Neural progenitor cell (in vitro differentiated cells): ENCODE measurements at regions not wholly inside any gene's neighbourhood (a gene's known extent, or its start where the extent isn't known, plus 50 kb on each side); places are given as distances from the start of the nearest gene placed in this dataset.

Source experiments
- DNase-seq: peaks from one replicate; pipeline ENCODE4 v3.0.0-alpha.2; 2016; ENCODE audit warnings: low spot score
- H2AFZ ChIP-seq: fragments of 200-600 bp; sonication (generic); replicated peaks from 2 replicates; pipeline ENCODE4 v1.6.1; 2016; ENCODE audit warnings: antibody characterized with exemption
- H3F3A ChIP-seq: fragments of 200-600 bp; sonication (generic); 2 replicates; pipeline ENCODE4 v1.6.1; 2016; ENCODE audit warnings: antibody characterized with exemption, low read depth
- H3K27ac ChIP-seq: fragments of 200-600 bp; sonication (generic); 2 replicates; pipeline ENCODE4 v1.5.1; 2016; ENCODE audit warnings: mild to moderate bottlenecking
- H3K27me3 ChIP-seq: fragments of 200-600 bp; sonication (generic); 2 replicates; pipeline ENCODE4 v1.6.1; 2016; ENCODE audit warnings: mild to moderate bottlenecking, moderate library complexity
- H3K36me3 ChIP-seq: fragments of 200-600 bp; sonication (generic); 2 replicates; pipeline ENCODE4 v1.5.1; 2016
- H3K4me1 ChIP-seq: fragments of 200-600 bp; sonication (generic); 2 replicates; pipeline ENCODE4 v1.6.1; 2016; ENCODE audit warnings: mixed run types
- H3K4me2 ChIP-seq: fragments of 200-600 bp; sonication (generic); 2 replicates; pipeline ENCODE4 v1.6.1; 2016
- H3K4me3 ChIP-seq: fragments of 200-600 bp; sonication (generic); 2 replicates; pipeline ENCODE4 v1.5.1; 2016
- H3K79me2 ChIP-seq: fragments of 200-600 bp; sonication (generic); 2 replicates; pipeline ENCODE4 v1.6.1; 2016; ENCODE audit warnings: low read depth
- H3K9ac ChIP-seq: fragments of 200-600 bp; sonication (generic); 2 replicates; pipeline ENCODE4 v1.6.1; 2016
- H3K9me3 ChIP-seq: fragments of 200-600 bp; sonication (generic); 2 replicates; pipeline ENCODE4 v1.5.1; 2016; ENCODE audit warnings: low read depth
- H4K20me1 ChIP-seq: fragments of 200-600 bp; sonication (generic); 2 replicates; pipeline ENCODE4 v1.6.1; 2016; ENCODE audit warnings: low read depth
- H3K27ac Mint-ChIP-seq: 3 replicates; pipeline ENCODE4 v1.8.0; 2021; ENCODE audit warnings: mixed read lengths
- H3K27me3 Mint-ChIP-seq: 2 replicates; pipeline ENCODE4 v1.8.0; 2022; ENCODE audit warnings: low read depth, mild to moderate bottlenecking, inconsistent platforms, moderate library complexity, mixed read lengths; ENCODE audit not compliant: insufficient read depth
- H3K36me3 Mint-ChIP-seq: 3 replicates; pipeline ENCODE4 v1.8.0; 2021; ENCODE audit warnings: mixed read lengths
- H3K4me1 Mint-ChIP-seq: 3 replicates; pipeline ENCODE4 v1.8.0; 2021; ENCODE audit warnings: mixed read lengths
- H3K4me3 Mint-ChIP-seq: 3 replicates; pipeline ENCODE4 v1.8.0; 2021; ENCODE audit warnings: mild to moderate bottlenecking, moderate library complexity, mixed read lengths
- H3K9me3 Mint-ChIP-seq: 3 replicates; pipeline ENCODE4 v1.8.0; 2020; ENCODE audit warnings: mixed read lengths
- EZH2 ChIP-seq: fragments of 200-600 bp; sonication (generic); IDR thresholded peaks from 2 replicates; pipeline ENCODE4 v1.6.1; 2017; ENCODE audit warnings: antibody characterized with exemption, mild to moderate bottlenecking, moderate library complexity
- EZH2phosphoT487 ChIP-seq: fragments of 200-600 bp; sonication (generic); IDR thresholded peaks from 2 replicates; pipeline ENCODE4 v1.6.1; 2017; ENCODE audit warnings: antibody characterized with exemption
- TF ChIP-seq, protein P1 (sequence below): fragments of 200-600 bp; sonication (generic); IDR thresholded peaks from 2 replicates; pipeline ENCODE4 v1.5.1; 2017; ENCODE audit warnings: antibody characterized with exemption, mild to moderate bottlenecking

DNA sequence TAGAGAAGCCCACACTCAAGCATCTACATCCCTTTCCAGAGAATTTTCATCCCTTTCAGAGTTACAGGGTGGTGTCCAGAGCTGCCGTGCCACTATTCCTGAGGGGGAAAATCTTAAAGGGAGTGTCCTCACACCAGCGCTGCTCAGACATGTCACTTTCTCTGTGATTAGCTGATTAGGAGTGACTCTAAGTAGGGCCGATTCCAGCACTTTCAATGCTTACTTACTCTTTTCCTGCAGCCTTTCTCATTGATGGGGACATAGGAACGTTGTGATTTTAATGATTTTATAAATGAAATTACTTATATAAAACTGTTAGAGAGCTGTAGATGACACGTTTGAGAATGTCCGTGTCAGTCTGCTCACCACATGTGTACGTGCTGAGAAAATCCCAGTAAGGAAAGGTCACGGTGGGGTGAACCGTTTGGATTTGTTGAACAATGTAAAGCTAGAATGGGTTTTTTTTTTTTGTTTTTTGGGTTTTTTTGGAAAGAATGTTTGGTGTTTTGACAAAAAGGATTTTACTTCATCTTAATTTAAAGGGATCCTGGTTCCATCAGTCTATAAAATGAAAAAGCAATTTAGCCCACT lies 56.6 kb upstream of the SPATA13 start:
- H4K20me1 ChIP-seq = no peaks in the 10 kb centered on the region
- H3K79me2 ChIP-seq = no peaks in the 10 kb centered on the region
- DNase-seq = no peak
- TF ChIP-seq EZH2phosphoT487 = no peak
- TF ChIP-seq EZH2 = no peak
- TF ChIP-seq, protein P1, sequence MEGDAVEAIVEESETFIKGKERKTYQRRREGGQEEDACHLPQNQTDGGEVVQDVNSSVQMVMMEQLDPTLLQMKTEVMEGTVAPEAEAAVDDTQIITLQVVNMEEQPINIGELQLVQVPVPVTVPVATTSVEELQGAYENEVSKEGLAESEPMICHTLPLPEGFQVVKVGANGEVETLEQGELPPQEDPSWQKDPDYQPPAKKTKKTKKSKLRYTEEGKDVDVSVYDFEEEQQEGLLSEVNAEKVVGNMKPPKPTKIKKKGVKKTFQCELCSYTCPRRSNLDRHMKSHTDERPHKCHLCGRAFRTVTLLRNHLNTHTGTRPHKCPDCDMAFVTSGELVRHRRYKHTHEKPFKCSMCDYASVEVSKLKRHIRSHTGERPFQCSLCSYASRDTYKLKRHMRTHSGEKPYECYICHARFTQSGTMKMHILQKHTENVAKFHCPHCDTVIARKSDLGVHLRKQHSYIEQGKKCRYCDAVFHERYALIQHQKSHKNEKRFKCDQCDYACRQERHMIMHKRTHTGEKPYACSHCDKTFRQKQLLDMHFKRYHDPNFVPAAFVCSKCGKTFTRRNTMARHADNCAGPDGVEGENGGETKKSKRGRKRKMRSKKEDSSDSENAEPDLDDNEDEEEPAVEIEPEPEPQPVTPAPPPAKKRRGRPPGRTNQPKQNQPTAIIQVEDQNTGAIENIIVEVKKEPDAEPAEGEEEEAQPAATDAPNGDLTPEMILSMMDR = no peak
- H3K4me1 ChIP-seq = peaks cover 33% of the 10 kb centered on the region
- H3K9me3 ChIP-seq = no peaks in the 10 kb centered on the region
- no peak overlapping the region for H3K9ac ChIP-seq
- H3K9me3 Mint-ChIP-seq = no peaks in the 10 kb centered on the region
- H3K27ac ChIP-seq = no peak overlapping the region
- no peaks in the 10 kb centered on the region for H3K27me3 Mint-ChIP-seq
- peaks cover 54% of the 10 kb centered on the region for H3K4me1 Mint-ChIP-seq
- H3K36me3 Mint-ChIP-seq = no peaks in the 10 kb centered on the region
- peak overlapping the region; percentile 24 for H3K27ac Mint-ChIP-seq
- no peak overlapping the region for H3K4me3 ChIP-seq
- H3K4me3 Mint-ChIP-seq = no peak overlapping the region
- no peaks in the 10 kb centered on the region for H3F3A ChIP-seq
- H3K27me3 ChIP-seq = no peaks in the 10 kb centered on the region
- H2AFZ ChIP-seq = no peak overlapping the region
- no peak overlapping the region for H3K4me2 ChIP-seq
- no peaks in the 10 kb centered on the region for H3K36me3 ChIP-seq

DNA sequence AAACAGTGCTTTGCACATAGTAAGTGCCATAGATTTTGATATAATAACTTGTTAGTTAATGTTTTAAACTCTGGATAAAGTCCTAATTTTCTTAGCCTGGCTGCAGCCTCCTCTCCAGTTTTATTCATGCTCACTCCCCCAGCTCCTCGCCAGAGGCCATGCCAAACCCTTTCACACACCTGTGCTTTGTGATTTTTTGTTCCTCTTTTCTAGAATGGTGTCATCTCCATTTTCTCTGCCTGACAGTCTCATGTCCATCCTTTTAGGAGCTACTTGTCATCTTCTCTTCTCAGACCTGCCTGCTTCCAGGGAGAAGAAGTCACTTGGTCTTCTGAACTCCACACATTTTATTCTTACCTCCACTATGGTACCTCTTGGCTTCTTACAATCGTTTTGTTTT lies 55.8 kb upstream of the SPATA13 start:
- H3K4me2 ChIP-seq = no peak overlapping the region
- H3K4me3 Mint-ChIP-seq = no peak overlapping the region
- TF ChIP-seq EZH2phosphoT487 = no peak
- TF ChIP-seq EZH2 = no peak
- TF ChIP-seq, protein P1 = no peak
- no peaks in the 10 kb centered on the region for H3K36me3 Mint-ChIP-seq
- DNase-seq = no peak
- H4K20me1 ChIP-seq = no peaks in the 10 kb centered on the region
- H3K27ac Mint-ChIP-seq = no peak overlapping the region
- no peaks in the 10 kb centered on the region for H3K9me3 ChIP-seq
- no peaks in the 10 kb centered on the region for H3F3A ChIP-seq
- peaks cover 25% of the 10 kb centered on the region for H3K4me1 ChIP-seq
- no peak overlapping the region for H3K4me3 ChIP-seq
- H2AFZ ChIP-seq = no peak overlapping the region
- H3K27me3 ChIP-seq = no peaks in the 10 kb centered on the region
- no peak overlapping the region for H3K9ac ChIP-seq
- H3K36me3 ChIP-seq = no peaks in the 10 kb centered on the region
- H3K79me2 ChIP-seq = no peaks in the 10 kb centered on the region
- no peaks in the 10 kb centered on the region for H3K27me3 Mint-ChIP-seq
- no peaks in the 10 kb centered on the region for H3K9me3 Mint-ChIP-seq
- H3K27ac ChIP-seq = no peak overlapping the region
- H3K4me1 Mint-ChIP-seq = peaks cover 48% of the 10 kb centered on the region

DNA sequence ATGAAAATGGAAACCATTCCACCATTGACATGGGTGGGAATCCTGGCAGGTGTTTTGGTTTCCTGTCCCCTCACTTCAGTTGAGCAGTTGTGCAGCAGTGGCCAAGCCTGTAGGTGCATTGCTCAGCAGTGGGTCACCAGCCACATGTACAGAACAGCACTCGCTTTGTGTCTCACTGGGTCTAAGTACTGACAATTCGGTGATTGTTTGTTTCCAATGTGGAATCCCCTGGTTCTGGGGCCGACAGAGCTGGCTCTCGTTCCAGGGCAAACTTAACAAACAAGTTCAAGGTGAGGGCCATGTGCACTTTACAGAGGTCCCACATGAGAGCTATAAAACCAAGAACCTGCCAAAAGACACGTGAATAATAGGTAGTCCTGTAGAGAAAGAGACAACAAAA lies 54.1 kb upstream of the SPATA13 start:
- no peaks in the 10 kb centered on the region for H3K27me3 Mint-ChIP-seq
- Histone ChIP-seq H3K27ac (no peak overlapping the region), H2AFZ (no peak overlapping the region), H4K20me1 (no peaks in the 10 kb centered on the region), H3K9ac (no peak overlapping the region), H3K27me3 (no peaks in the 10 kb centered on the region), H3K4me2 (no peak overlapping the region), H3F3A (no peaks in the 10 kb centered on the region), H3K4me3 (no peak overlapping the region), H3K4me1 (peaks cover 23% of the 10 kb centered on the region), H3K79me2 (no peaks in the 10 kb centered on the region), H3K36me3 (no peaks in the 10 kb centered on the region), H3K9me3 (no peaks in the 10 kb centered on the region)
- no peaks in the 10 kb centered on the region for H3K36me3 Mint-ChIP-seq
- H3K4me1 Mint-ChIP-seq = peaks cover 37% of the 10 kb centered on the region
- no peak for DNase-seq
- no peak for TF ChIP-seq EZH2
- TF ChIP-seq, protein P1 = no peak
- TF ChIP-seq EZH2phosphoT487 = no peak
- no peaks in the 10 kb centered on the region for H3K9me3 Mint-ChIP-seq
- H3K4me3 Mint-ChIP-seq = no peak overlapping the region
- H3K27ac Mint-ChIP-seq = peak overlapping the region; percentile 10
